Hepatic stellate cell (primary cell): ENCODE measurements at regions not wholly inside any gene's neighbourhood (a gene's known extent, or its start where the extent isn't known, plus 50 kb on each side); places are given as distances from the start of the nearest gene placed in this dataset.
"Not testable (repeated sequence)": the region's sequence is repeated elsewhere in the genome, so short reads cannot be mapped to it uniquely, and the experiment has no call there.

Experiments
- DNase-seq: peaks from one replicate; pipeline ENCODE4 v3.0.0; 2011; ENCODE audit warnings: low spot score

- DNase-seq = no peak
Observed at GRCh38 chr13:111668451-111668850, 348.0 kb downstream of the TEX29 start.

GRCh38 chr13:111672198-111672597 is 351.8 kb downstream of the TEX29 start:
- DNase-seq = not testable (repeated sequence)

- not testable (repeated sequence) for DNase-seq
Observed at GRCh38 chr13:111678120-111678882, 357.9 kb downstream of the TEX29 start.

GRCh38 chr13:111679645-111680044 is 359.2 kb downstream of the TEX29 start:
- not testable (repeated sequence) for DNase-seq

- DNase-seq = not testable (repeated sequence)
Observed at GRCh38 chr13:111680100-111680499, 359.7 kb downstream of the TEX29 start.

GRCh38 chr13:111692028-111692427 is 371.6 kb downstream of the TEX29 start:
- not testable (repeated sequence) for DNase-seq

- DNase-seq = not testable (repeated sequence)
Observed at GRCh38 chr13:111696121-111696520, 370.8 kb upstream of the SOX1 start.

- DNase-seq = not testable (repeated sequence)
Observed at GRCh38 chr13:111702059-111702458, 364.9 kb upstream of the SOX1 start.
